ENCODE measurements at regions not wholly inside any gene's neighbourhood (a gene's known extent, or its start where the extent isn't known, plus 50 kb on each side); places are given as distances from the start of the nearest gene placed in this dataset.

DNA sequence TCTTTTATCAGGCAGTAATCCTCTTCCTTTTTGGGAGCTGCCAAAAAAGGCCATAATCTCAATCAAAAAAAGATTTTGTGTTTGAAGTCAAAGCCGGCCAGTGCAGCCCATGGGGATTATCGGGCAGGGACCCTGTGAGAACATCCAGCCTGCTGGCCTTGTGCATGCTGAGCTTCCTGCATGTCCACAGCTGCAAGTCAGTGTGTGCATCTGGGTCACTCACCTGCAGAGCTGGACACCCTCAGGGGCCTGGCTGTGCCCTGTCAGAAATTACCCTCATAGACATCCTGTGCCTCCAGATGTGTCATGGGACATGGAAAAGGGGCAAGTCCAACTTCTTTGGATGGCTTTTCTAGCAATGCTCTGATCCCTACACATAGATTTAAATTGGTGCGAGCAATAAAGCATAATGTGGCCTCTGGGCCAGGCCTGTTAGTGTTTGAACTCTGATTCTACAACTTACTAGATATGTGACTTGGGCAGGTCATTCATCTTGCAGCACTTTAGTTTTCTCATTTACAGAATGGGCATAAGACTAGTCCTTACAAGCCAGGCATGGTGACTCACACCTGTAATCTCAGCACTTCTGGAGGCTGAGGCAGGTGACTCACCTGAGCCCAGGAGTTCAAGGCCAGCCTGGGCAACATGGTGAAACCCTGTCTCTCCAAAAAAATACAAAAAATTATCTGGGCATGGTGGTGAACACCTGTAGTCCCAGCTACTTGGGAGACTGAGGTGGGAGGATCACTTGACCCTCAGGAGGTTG lies 81.6 kb upstream of the LARGE1 start:
- no peak overlapping the region for H3K4me3 ChIP-seq (ENCODE audit: low read depth, low read length)
- H3K9ac ChIP-seq (ENCODE audit: low read depth, low read length): no peak overlapping the region
- no peaks in the 10 kb centered on the region for H3K4me1 ChIP-seq (ENCODE audit: control insufficient read depth, insufficient read depth, low read length)
- peaks cover 4% of the 10 kb centered on the region for H3K9me3 ChIP-seq (ENCODE audit: control insufficient read depth, insufficient read depth, low read length)
- H3K36me3 ChIP-seq (ENCODE audit: control insufficient read depth, insufficient read depth, low read length): no peaks in the 10 kb centered on the region
- H3K27me3 ChIP-seq (ENCODE audit: control insufficient read depth, insufficient read depth, low read length): no peaks in the 10 kb centered on the region

DNA sequence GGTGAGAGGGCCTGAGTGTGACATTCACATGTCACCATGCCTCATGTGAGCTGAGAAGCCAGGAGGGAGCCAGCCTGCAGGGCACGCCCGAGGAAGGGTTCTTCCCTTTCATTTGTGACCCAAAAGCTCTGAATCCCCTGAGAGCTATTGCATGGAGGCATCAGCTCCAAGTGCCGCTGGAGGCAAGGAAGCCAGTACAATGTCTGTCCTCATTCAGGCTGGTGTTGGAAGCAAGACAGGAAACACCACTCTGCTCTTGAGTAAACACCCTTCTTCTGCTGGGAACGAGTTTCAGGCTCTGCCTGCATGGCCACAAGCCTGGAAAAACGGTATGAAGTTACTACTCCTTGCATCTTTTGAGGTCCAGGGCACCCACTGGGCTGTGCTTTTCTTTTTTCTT lies 83.8 kb upstream of the LARGE1 start:
- no peaks in the 10 kb centered on the region for H3K27me3 ChIP-seq (ENCODE audit: control insufficient read depth, insufficient read depth, low read length)
- no peaks in the 10 kb centered on the region for H3K36me3 ChIP-seq (ENCODE audit: control insufficient read depth, insufficient read depth, low read length)
- H3K4me3 ChIP-seq (ENCODE audit: low read depth, low read length): no peak overlapping the region
- H3K9me3 ChIP-seq (ENCODE audit: control insufficient read depth, insufficient read depth, low read length): peaks cover 4% of the 10 kb centered on the region
- no peak overlapping the region for H3K9ac ChIP-seq (ENCODE audit: low read depth, low read length)
- H3K4me1 ChIP-seq (ENCODE audit: control insufficient read depth, insufficient read depth, low read length): no peaks in the 10 kb centered on the region

GRCh38 chr22:34010259-34010658 lies 90.0 kb upstream of the LARGE1 start:
- H3K9ac ChIP-seq (ENCODE audit: low read depth, low read length): no peak overlapping the region
- no peaks in the 10 kb centered on the region for H3K27me3 ChIP-seq (ENCODE audit: control insufficient read depth, insufficient read depth, low read length)
- H3K4me3 ChIP-seq (ENCODE audit: low read depth, low read length): no peak overlapping the region
- H3K36me3 ChIP-seq (ENCODE audit: control insufficient read depth, insufficient read depth, low read length): no peaks in the 10 kb centered on the region
- H3K9me3 ChIP-seq (ENCODE audit: control insufficient read depth, insufficient read depth, low read length): no peaks in the 10 kb centered on the region
- H3K4me1 ChIP-seq (ENCODE audit: control insufficient read depth, insufficient read depth, low read length): no peaks in the 10 kb centered on the region

DNA sequence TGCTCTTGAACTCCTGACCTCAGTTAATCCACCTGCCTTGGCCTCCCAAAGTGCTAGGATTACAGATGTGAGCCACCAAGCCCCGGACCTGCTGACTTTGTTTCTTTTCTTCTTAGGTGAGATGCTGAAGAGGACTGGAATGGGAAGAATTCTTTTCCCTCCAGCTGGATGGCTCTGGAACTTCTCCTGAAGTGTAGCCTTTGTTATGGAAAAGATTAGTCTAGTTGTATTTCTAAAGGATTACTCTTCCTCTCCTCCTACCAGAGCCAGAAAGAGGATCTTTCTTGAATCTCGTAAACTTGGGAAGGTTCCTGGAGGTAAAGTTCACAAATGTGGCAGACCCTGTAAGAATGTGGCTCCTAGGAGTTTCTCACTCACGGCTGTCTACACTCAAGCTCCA lies 95.4 kb upstream of the LARGE1 start:
- H3K4me1 ChIP-seq (ENCODE audit: control insufficient read depth, insufficient read depth, low read length): peaks cover 2% of the 10 kb centered on the region
- H3K9me3 ChIP-seq (ENCODE audit: control insufficient read depth, insufficient read depth, low read length): no peaks in the 10 kb centered on the region
- no peak overlapping the region for H3K4me3 ChIP-seq (ENCODE audit: low read depth, low read length)
- H3K9ac ChIP-seq (ENCODE audit: low read depth, low read length): no peak overlapping the region
- no peaks in the 10 kb centered on the region for H3K27me3 ChIP-seq (ENCODE audit: control insufficient read depth, insufficient read depth, low read length)
- no peaks in the 10 kb centered on the region for H3K36me3 ChIP-seq (ENCODE audit: control insufficient read depth, insufficient read depth, low read length)

DNA sequence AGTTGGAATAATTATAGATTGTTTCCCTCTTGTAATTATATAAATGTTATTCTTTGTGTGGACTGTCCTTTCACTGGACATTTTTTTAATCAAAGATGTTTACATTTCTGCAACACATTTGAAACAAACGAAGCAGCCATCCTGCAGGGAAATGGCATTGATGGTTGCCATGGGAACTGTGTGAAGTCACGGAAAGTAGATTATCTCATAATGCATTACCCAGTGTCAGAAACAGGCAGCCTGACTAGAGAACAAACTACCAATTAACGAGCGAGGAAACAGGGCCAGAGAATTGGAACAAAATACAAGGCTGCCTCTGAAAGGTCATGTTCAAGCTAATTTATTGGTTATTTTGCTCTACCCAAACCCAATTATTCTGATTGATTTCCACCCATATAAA lies 96.9 kb upstream of the LARGE1 start:
- Histone ChIP-seq H3K9me3 (ENCODE audit: control insufficient read depth, insufficient read depth, low read length) (no peaks in the 10 kb centered on the region), H3K4me3 (ENCODE audit: low read depth, low read length) (no peak overlapping the region), H3K36me3 (ENCODE audit: control insufficient read depth, insufficient read depth, low read length) (no peaks in the 10 kb centered on the region), H3K27me3 (ENCODE audit: control insufficient read depth, insufficient read depth, low read length) (no peaks in the 10 kb centered on the region), H3K4me1 (ENCODE audit: control insufficient read depth, insufficient read depth, low read length) (peaks cover 2% of the 10 kb centered on the region), H3K9ac (ENCODE audit: low read depth, low read length) (no peak overlapping the region)

DNA sequence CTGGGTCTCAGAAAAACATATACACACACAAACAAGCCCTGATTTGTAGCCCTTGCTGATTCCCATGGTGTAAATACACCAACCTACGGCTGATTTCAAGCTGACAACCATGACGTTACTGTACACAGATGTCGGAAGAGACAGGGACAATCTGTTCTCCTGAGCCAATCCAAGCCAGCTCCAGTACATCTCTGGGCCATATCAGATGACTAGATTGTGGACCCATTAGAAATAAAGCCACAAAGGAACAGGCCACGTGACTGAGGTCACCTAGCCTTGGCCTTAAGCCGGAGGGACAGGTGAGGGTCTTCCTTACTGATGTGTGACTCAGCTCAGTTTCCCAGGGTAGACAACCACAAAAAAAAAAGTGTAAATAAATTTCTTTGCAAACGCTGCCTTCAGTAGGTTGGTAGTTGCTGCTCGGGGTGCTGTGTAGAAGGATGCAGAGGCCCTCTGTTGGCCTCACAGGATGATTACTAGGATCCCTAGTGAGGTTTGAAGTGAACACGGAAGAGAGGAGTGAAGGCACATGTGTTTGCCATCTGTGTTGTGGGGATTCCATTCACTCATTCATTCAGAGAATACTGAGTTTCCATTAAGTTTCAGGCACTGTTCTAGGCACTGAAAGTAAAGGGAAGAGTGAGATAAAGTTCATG lies 99.0 kb upstream of the LARGE1 start:
- H3K4me3 ChIP-seq (ENCODE audit: low read depth, low read length): no peak overlapping the region
- peaks cover 2% of the 10 kb centered on the region for H3K4me1 ChIP-seq (ENCODE audit: control insufficient read depth, insufficient read depth, low read length)
- no peaks in the 10 kb centered on the region for H3K27me3 ChIP-seq (ENCODE audit: control insufficient read depth, insufficient read depth, low read length)
- no peaks in the 10 kb centered on the region for H3K36me3 ChIP-seq (ENCODE audit: control insufficient read depth, insufficient read depth, low read length)
- no peak overlapping the region for H3K9ac ChIP-seq (ENCODE audit: low read depth, low read length)
- H3K9me3 ChIP-seq (ENCODE audit: control insufficient read depth, insufficient read depth, low read length): no peaks in the 10 kb centered on the region

- no peak overlapping the region for H3K4me3 ChIP-seq (ENCODE audit: low read depth, low read length)
- H3K4me1 ChIP-seq (ENCODE audit: control insufficient read depth, insufficient read depth, low read length): no peaks in the 10 kb centered on the region
- H3K9me3 ChIP-seq (ENCODE audit: control insufficient read depth, insufficient read depth, low read length): no peaks in the 10 kb centered on the region
- H3K27me3 ChIP-seq (ENCODE audit: control insufficient read depth, insufficient read depth, low read length): no peaks in the 10 kb centered on the region
- no peaks in the 10 kb centered on the region for H3K36me3 ChIP-seq (ENCODE audit: control insufficient read depth, insufficient read depth, low read length)
- H3K9ac ChIP-seq (ENCODE audit: low read depth, low read length): no peak overlapping the region
These were observed 114.9 kb upstream of the LARGE1 start for GRCh38 chr22:34035209-34035608.

GRCh38 chr22:34036931-34037330 lies 116.7 kb upstream of the LARGE1 start:
- H3K36me3 ChIP-seq (ENCODE audit: control insufficient read depth, insufficient read depth, low read length): no peaks in the 10 kb centered on the region
- H3K4me1 ChIP-seq (ENCODE audit: control insufficient read depth, insufficient read depth, low read length): no peaks in the 10 kb centered on the region
- no peaks in the 10 kb centered on the region for H3K27me3 ChIP-seq (ENCODE audit: control insufficient read depth, insufficient read depth, low read length)
- H3K9me3 ChIP-seq (ENCODE audit: control insufficient read depth, insufficient read depth, low read length): no peaks in the 10 kb centered on the region
- H3K4me3 ChIP-seq (ENCODE audit: low read depth, low read length): no peak overlapping the region
- H3K9ac ChIP-seq (ENCODE audit: low read depth, low read length): no peak overlapping the region

GRCh38 chr22:34038801-34039555 lies 118.7 kb upstream of the LARGE1 start:
- Histone ChIP-seq H3K4me1 (ENCODE audit: control insufficient read depth, insufficient read depth, low read length) (no peaks in the 10 kb centered on the region), H3K4me3 (ENCODE audit: low read depth, low read length) (no peak overlapping the region), H3K9me3 (ENCODE audit: control insufficient read depth, insufficient read depth, low read length) (no peaks in the 10 kb centered on the region), H3K36me3 (ENCODE audit: control insufficient read depth, insufficient read depth, low read length) (no peaks in the 10 kb centered on the region), H3K9ac (ENCODE audit: low read depth, low read length) (no peak overlapping the region), H3K27me3 (ENCODE audit: control insufficient read depth, insufficient read depth, low read length) (no peaks in the 10 kb centered on the region)

DNA sequence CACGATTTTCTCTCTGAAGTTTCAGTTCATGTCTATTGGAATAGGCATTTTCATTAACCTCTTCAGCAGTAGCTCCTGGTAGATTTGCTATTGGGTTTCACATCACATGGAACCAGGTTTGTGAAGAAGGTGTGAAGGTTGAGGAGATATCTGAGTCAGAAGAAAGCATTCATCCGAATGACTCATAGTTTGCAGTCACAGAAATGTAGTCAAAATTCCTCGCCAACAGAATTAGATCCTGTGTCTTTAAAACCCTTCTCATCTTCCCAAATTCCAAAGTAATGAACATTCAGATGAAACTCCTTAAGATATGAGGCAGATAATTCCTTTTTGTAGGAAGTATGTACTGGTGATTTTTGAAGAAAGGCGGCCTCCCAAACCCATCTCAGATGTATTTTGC lies 125.0 kb upstream of the LARGE1 start:
- Histone ChIP-seq H3K4me1 (ENCODE audit: control insufficient read depth, insufficient read depth, low read length) (no peaks in the 10 kb centered on the region), H3K36me3 (ENCODE audit: control insufficient read depth, insufficient read depth, low read length) (no peaks in the 10 kb centered on the region), H3K9me3 (ENCODE audit: control insufficient read depth, insufficient read depth, low read length) (no peaks in the 10 kb centered on the region), H3K4me3 (ENCODE audit: low read depth, low read length) (no peak overlapping the region), H3K9ac (ENCODE audit: low read depth, low read length) (no peak overlapping the region), H3K27me3 (ENCODE audit: control insufficient read depth, insufficient read depth, low read length) (no peaks in the 10 kb centered on the region)

GRCh38 chr22:34055525-34056200 lies 135.4 kb upstream of the LARGE1 start:
- Histone ChIP-seq H3K27me3 (ENCODE audit: control insufficient read depth, insufficient read depth, low read length) (no peaks in the 10 kb centered on the region), H3K9ac (ENCODE audit: low read depth, low read length) (no peak overlapping the region), H3K9me3 (ENCODE audit: control insufficient read depth, insufficient read depth, low read length) (no peaks in the 10 kb centered on the region)

More at GRCh38 chr22:34055525-34056200, 135.4 kb upstream of the LARGE1 start:
- Histone ChIP-seq H3K36me3 (ENCODE audit: control insufficient read depth, insufficient read depth, low read length) (no peaks in the 10 kb centered on the region), H3K4me3 (ENCODE audit: low read depth, low read length) (no peak overlapping the region), H3K4me1 (ENCODE audit: control insufficient read depth, insufficient read depth, low read length) (no peaks in the 10 kb centered on the region)
